ENCODE measurements at regions not wholly inside any gene's neighbourhood (a gene's known extent, or its start where the extent isn't known, plus 50 kb on each side); places are given as distances from the start of the nearest gene placed in this dataset.

GRCh38 chr5:53429706-53430105 lies 50.7 kb upstream of the FST start:
- TF ChIP-seq, protein P1, sequence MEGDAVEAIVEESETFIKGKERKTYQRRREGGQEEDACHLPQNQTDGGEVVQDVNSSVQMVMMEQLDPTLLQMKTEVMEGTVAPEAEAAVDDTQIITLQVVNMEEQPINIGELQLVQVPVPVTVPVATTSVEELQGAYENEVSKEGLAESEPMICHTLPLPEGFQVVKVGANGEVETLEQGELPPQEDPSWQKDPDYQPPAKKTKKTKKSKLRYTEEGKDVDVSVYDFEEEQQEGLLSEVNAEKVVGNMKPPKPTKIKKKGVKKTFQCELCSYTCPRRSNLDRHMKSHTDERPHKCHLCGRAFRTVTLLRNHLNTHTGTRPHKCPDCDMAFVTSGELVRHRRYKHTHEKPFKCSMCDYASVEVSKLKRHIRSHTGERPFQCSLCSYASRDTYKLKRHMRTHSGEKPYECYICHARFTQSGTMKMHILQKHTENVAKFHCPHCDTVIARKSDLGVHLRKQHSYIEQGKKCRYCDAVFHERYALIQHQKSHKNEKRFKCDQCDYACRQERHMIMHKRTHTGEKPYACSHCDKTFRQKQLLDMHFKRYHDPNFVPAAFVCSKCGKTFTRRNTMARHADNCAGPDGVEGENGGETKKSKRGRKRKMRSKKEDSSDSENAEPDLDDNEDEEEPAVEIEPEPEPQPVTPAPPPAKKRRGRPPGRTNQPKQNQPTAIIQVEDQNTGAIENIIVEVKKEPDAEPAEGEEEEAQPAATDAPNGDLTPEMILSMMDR (IDR thresholded peaks at IDR 0.05; ENCODE audit: low read depth, low read length) = no peak
- TF ChIP-seq EZH2phosphoT487 (IDR thresholded peaks at IDR 0.05; ENCODE audit: low read depth) = no peak
